Smooth muscle cell (in vitro differentiated cells): ENCODE measurements at regions not wholly inside any gene's neighbourhood (a gene's known extent, or its start where the extent isn't known, plus 50 kb on each side); places are given as distances from the start of the nearest gene placed in this dataset.

ENCODE experiments used
- DNase-seq: peaks from one replicate; lab custom pipeline; 2025; ENCODE audit not compliant: unreplicated experiment; lab: John Stamatoyannopoulos, UW
- H2AFZ ChIP-seq: fragments of 200-600 bp; sonication (generic); 2 replicates; pipeline ENCODE4 v1.6.0; 2016; ENCODE audit warnings: antibody characterized with exemption, low read depth, mild to moderate bottlenecking
- H3F3A ChIP-seq: fragments of 200-600 bp; sonication (generic); 2 replicates; pipeline ENCODE4 v1.6.0; 2017; ENCODE audit warnings: antibody characterized with exemption, low read depth
- H3K27ac ChIP-seq: fragments of 200-600 bp; sonication (generic); 2 replicates; pipeline ENCODE4 v1.5.1; 2016; ENCODE audit warnings: low read depth, mild to moderate bottlenecking
- H3K27me3 ChIP-seq: fragments of 200-600 bp; sonication (generic); 2 replicates; pipeline ENCODE4 v1.6.1; 2016; ENCODE audit warnings: low read depth, mild to moderate bottlenecking
- H3K36me3 ChIP-seq: fragments of 200-600 bp; sonication (generic); 2 replicates; pipeline ENCODE4 v1.5.1; 2016; ENCODE audit warnings: low read depth
- H3K4me1 ChIP-seq: fragments of 200-600 bp; sonication (generic); 2 replicates; pipeline ENCODE4 v1.5.1; 2016; ENCODE audit warnings: low read depth
- H3K4me2 ChIP-seq: fragments of 200-600 bp; sonication (generic); 2 replicates; pipeline ENCODE4 v1.6.0; 2016; ENCODE audit warnings: mild to moderate bottlenecking
- H3K4me3 ChIP-seq: fragments of 200-600 bp; sonication (generic); 2 replicates; pipeline ENCODE4 v1.5.1; 2016; ENCODE audit warnings: mild to moderate bottlenecking
- H3K79me2 ChIP-seq: fragments of 200-600 bp; sonication (generic); 2 replicates; pipeline ENCODE4 v1.6.0; 2016; ENCODE audit warnings: low read depth, mild to moderate bottlenecking
- H3K9ac ChIP-seq: fragments of 200-600 bp; sonication (generic); 2 replicates; pipeline ENCODE4 v1.6.0; 2016; ENCODE audit warnings: low read depth
- H3K9me3 ChIP-seq: fragments of 200-600 bp; sonication (generic); replicated peaks from 2 replicates; pipeline ENCODE4 v1.5.1; 2016; ENCODE audit warnings: low read depth
- H4K20me1 ChIP-seq: fragments of 200-600 bp; sonication (generic); 2 replicates; pipeline ENCODE4 v1.6.0; 2016; ENCODE audit warnings: low read depth
- WGBS: methylation state at CpG from one replicate; pipeline ENCODE4 v1.1.7; 2016; ENCODE audit warnings: low lambda C conversion rate; 5-methylcytosine and 5-hydroxymethylcytosine counted together
- TF ChIP-seq, protein P1 (sequence below): fragments of 200-600 bp; sonication (generic); IDR thresholded peaks from 2 replicates; pipeline ENCODE4 v1.5.1; 2017; ENCODE audit warnings: borderline replicate concordance, mild to moderate bottlenecking, antibody characterized with exemption; ENCODE audit not compliant: insufficient read depth, poor library complexity, severe bottlenecking

DNA sequence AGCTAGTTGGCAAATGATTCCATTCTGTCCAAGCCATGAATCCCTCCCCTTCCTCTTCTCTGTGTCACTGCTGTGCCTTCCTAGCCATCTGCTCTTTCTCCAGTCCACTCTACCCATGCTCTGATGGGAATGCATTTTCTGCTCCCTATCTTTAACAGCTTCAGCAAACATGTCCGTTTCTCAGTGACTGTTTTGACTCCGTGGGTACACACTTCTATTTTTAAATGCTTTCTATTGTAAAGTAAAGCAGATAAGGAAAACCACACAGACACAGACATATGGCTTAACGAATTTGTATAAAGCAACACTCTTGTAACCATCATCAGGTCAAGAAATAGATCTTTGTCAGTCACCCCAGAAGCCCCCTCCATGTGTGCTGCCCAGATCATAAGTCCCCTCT, 72.4 kb upstream of the KLHL13 start:
- Histone ChIP-seq H2AFZ (no peak overlapping the region), H3K27ac (no peak overlapping the region), H4K20me1 (no peaks in the 10 kb centered on the region), H3K36me3 (no peaks in the 10 kb centered on the region), H3K4me2 (no peak overlapping the region), H3K9me3 (no peaks in the 10 kb centered on the region), H3K4me1 (no peaks in the 10 kb centered on the region), H3K4me3 (no peak overlapping the region), H3K9ac (no peak overlapping the region), H3F3A (no peaks in the 10 kb centered on the region), H3K27me3 (no peaks in the 10 kb centered on the region), H3K79me2 (no peaks in the 10 kb centered on the region)
- 19% methylated on average over 3 of the region's 3 CpGs for WGBS
- TF ChIP-seq, protein P1, sequence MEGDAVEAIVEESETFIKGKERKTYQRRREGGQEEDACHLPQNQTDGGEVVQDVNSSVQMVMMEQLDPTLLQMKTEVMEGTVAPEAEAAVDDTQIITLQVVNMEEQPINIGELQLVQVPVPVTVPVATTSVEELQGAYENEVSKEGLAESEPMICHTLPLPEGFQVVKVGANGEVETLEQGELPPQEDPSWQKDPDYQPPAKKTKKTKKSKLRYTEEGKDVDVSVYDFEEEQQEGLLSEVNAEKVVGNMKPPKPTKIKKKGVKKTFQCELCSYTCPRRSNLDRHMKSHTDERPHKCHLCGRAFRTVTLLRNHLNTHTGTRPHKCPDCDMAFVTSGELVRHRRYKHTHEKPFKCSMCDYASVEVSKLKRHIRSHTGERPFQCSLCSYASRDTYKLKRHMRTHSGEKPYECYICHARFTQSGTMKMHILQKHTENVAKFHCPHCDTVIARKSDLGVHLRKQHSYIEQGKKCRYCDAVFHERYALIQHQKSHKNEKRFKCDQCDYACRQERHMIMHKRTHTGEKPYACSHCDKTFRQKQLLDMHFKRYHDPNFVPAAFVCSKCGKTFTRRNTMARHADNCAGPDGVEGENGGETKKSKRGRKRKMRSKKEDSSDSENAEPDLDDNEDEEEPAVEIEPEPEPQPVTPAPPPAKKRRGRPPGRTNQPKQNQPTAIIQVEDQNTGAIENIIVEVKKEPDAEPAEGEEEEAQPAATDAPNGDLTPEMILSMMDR, result no peak
- no peak for DNase-seq

DNA sequence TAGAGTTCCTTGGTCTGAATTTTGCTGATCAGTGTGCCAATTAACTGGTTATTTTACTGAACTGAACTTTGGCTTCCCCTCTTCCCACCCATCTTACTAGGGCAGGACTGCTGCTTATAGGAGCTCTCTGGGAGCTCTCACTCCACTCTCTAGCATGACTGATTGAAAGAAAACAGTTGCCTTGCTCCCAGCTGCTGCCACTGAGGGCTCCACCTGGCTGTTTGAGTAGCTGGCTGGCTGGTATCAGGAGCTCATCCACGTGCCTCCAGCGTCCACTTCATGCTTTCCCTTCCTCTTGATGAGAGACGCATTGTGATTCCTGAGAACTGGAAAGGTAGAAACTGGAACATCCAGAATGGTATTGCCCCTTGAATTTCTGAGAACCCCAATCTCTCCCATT, 73.0 kb upstream of the KLHL13 start:
- Histone ChIP-seq H3K9me3 (no peaks in the 10 kb centered on the region), H3K4me3 (no peak overlapping the region), H3F3A (no peaks in the 10 kb centered on the region), H3K27ac (no peak overlapping the region), H3K9ac (no peak overlapping the region), H3K36me3 (no peaks in the 10 kb centered on the region), H3K4me1 (no peaks in the 10 kb centered on the region), H2AFZ (no peak overlapping the region), H4K20me1 (no peaks in the 10 kb centered on the region), H3K79me2 (no peaks in the 10 kb centered on the region), H3K4me2 (no peak overlapping the region), H3K27me3 (no peaks in the 10 kb centered on the region)
- no peak for DNase-seq
- 45% methylated on average over 3 of the region's 3 CpGs for WGBS
- TF ChIP-seq, protein P1, result no peak

DNA sequence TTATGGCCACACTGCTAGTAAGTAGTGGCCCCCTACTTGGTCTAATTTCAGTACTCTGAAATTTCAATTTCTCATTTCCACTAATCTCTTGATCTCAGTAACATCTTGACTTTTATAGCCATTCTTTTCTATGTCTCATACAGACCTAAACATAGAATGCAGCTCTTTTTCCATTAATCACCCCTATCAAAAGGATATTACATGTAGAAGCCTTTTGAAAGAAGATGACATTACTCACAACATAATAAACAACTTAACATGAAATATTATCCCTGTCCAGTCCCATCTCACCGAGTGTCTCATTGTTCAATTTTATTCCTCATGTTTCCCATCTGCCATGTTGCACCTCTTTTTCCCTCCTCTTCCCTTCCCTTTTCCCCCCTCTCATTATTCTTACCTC, 81.1 kb upstream of the KLHL13 start:
- TF ChIP-seq, protein P1, result no peak
- no peaks in the 10 kb centered on the region for H3K79me2 ChIP-seq
- H2AFZ ChIP-seq, result no peak overlapping the region
- no peak for DNase-seq
- no peak overlapping the region for H3K4me3 ChIP-seq
- no peaks in the 10 kb centered on the region for H3K36me3 ChIP-seq
- 56% methylated on average over 1 of the region's 1 CpG for WGBS
- H4K20me1 ChIP-seq, result no peaks in the 10 kb centered on the region
- no peak overlapping the region for H3K4me2 ChIP-seq
- no peak overlapping the region for H3K27ac ChIP-seq
- H3K4me1 ChIP-seq, result no peaks in the 10 kb centered on the region
- H3F3A ChIP-seq, result no peaks in the 10 kb centered on the region
- H3K9me3 ChIP-seq, result no peaks in the 10 kb centered on the region
- no peak overlapping the region for H3K9ac ChIP-seq
- no peaks in the 10 kb centered on the region for H3K27me3 ChIP-seq

DNA sequence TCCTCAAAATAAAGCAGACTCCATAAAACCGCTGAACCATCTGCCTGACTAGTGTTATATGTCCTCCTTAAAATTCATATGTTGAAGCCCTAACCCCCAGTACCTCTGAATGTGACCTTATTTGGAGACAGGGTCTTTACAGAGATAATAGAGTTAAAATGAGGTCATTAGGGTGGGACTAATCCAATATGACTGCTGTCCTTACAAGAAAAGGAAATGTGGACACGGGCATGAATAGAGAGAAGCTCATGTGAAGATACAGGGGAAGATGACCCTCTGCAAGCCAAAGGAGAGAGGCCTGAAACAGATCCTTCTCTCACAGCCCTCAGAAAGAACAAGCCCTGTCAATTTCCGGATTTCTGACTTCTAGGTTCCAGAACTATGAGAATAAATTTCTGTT, 82.0 kb upstream of the KLHL13 start:
- 40% methylated on average over 3 of the region's 3 CpGs for WGBS
- H3K36me3 ChIP-seq, result no peaks in the 10 kb centered on the region
- no peaks in the 10 kb centered on the region for H3K79me2 ChIP-seq
- H3K4me2 ChIP-seq, result no peak overlapping the region
- no peaks in the 10 kb centered on the region for H3K27me3 ChIP-seq
- H3F3A ChIP-seq, result no peaks in the 10 kb centered on the region
- no peak overlapping the region for H3K27ac ChIP-seq
- no peak overlapping the region for H2AFZ ChIP-seq
- TF ChIP-seq, protein P1, result no peak
- no peak overlapping the region for H3K4me3 ChIP-seq
- no peaks in the 10 kb centered on the region for H4K20me1 ChIP-seq
- no peak for DNase-seq
- no peaks in the 10 kb centered on the region for H3K4me1 ChIP-seq
- H3K9ac ChIP-seq, result no peak overlapping the region
- H3K9me3 ChIP-seq, result no peaks in the 10 kb centered on the region
